ENCODE measurements at regions not wholly inside any gene's neighbourhood (a gene's known extent, or its start where the extent isn't known, plus 50 kb on each side); places are given as distances from the start of the nearest gene placed in this dataset.

DNA sequence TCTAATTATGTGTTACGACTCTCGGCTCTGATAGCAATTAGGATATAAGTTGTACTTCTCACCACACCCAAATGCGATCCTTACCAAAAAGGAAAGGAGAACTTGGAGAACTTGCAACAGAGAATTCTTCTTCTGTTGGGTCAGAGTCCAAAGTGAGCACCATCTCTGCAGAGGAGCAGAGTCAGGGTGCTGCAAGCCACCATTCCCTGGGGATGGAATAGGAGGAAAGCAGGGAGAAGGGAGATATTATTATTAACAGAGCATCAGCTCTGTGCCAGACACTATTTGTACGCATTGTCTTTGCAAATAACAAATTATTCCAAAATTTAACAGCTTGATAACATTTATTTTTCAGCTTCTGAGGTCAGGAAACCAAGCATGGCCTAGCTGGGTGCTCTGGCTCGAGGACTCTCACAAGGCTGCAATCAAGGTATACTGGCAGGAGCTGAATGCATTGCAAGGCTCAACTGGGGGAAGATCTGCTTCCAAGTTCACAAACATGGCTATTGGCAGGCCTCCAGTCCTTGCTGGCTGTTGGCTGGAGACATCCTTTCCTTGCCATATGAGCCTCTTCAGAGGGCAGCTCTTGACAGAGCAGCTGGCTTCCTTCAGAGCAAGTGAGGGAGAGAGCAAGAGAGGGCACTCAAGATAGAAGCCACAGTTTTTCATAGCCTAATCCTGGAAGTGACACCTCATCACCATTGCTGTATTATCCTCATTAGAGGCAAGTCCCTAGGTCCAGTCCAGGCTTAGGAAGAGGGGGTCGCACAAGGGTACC is 296.2 kb upstream of the CDH5 start:
- TF ChIP-seq POLR2AphosphoS5 (IDR thresholded peaks at IDR 0.05; ENCODE audit: insufficient read depth in 1 of 2, low read depth in 1 of 2) (peak in 1 of 2 donors; percentile 7), POLR2A (IDR thresholded peaks at IDR 0.05) (no peak)
- Histone ChIP-seq H3K27me3 (no peaks in the 10 kb centered on the region), H3K9me3 (no peaks in the 10 kb centered on the region), H3K4me1 (peaks cover 17% of the 10 kb centered on the region), H3K36me3 (no peaks in the 10 kb centered on the region), H3K27ac (no peak overlapping the region), H3K4me3 (no peak overlapping the region)
- intact Hi-C loops (cut with DNase I), result no loop called here
- no peak for DNase-seq (ENCODE audit: extremely low spot score in 2 of 2)

DNA sequence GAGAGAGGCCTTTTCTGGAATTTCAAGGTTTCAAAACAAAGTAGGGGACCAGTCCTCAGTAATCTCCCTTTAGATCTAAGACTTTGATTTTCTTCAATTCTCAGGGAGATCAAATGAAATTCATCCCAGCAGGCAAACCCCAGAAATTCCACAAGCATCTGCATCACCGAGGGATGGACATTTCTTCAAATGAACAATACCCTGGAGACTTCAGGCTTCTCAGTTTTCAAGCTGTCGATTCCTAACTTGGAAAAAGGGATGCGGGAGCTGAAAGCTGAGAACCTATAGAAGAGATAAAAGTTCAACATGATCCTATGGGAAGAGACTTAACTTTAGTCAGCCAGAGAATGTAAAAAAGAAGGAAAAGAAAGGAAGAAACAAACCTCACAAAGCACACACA is 296.9 kb upstream of the CDH5 start:
- no peaks in the 10 kb centered on the region for H3K9me3 ChIP-seq
- intact Hi-C loops (cut with DNase I), result no loop called here
- H3K36me3 ChIP-seq, result no peaks in the 10 kb centered on the region
- H3K4me1 ChIP-seq, result peaks cover 17% of the 10 kb centered on the region
- H3K27me3 ChIP-seq, result no peaks in the 10 kb centered on the region
- TF ChIP-seq POLR2AphosphoS5 (IDR thresholded peaks at IDR 0.05; ENCODE audit: insufficient read depth in 1 of 2, low read depth in 1 of 2) (no peak), POLR2A (IDR thresholded peaks at IDR 0.05) (no peak)
- TF ChIP-seq, protein P1, sequence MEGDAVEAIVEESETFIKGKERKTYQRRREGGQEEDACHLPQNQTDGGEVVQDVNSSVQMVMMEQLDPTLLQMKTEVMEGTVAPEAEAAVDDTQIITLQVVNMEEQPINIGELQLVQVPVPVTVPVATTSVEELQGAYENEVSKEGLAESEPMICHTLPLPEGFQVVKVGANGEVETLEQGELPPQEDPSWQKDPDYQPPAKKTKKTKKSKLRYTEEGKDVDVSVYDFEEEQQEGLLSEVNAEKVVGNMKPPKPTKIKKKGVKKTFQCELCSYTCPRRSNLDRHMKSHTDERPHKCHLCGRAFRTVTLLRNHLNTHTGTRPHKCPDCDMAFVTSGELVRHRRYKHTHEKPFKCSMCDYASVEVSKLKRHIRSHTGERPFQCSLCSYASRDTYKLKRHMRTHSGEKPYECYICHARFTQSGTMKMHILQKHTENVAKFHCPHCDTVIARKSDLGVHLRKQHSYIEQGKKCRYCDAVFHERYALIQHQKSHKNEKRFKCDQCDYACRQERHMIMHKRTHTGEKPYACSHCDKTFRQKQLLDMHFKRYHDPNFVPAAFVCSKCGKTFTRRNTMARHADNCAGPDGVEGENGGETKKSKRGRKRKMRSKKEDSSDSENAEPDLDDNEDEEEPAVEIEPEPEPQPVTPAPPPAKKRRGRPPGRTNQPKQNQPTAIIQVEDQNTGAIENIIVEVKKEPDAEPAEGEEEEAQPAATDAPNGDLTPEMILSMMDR (IDR thresholded peaks at IDR 0.05), result no peak
- no peak overlapping the region for H3K27ac ChIP-seq
- H3K4me3 ChIP-seq, result no peak overlapping the region
- DNase-seq (ENCODE audit: extremely low spot score in 2 of 2), result no peak

DNA sequence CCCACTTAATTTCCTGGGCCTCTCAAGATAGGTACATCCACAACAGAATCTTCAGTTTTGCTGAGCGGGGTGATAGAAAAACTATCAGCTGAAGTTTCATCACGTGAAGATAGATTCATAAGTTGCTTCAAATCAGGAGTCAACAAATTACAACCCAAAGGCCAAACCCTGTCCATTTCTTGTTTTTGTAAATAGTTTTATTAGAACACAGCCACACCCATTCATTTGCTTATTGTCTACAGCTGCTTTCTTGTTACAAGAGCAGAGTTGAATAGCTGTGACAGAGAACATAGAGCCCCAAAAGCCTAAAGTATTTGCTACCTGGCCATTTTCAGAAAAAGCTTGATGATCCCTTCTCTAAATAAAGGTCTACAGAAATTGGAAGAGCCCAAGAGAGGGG is 300.1 kb upstream of the CDH5 start:
- H3K27me3 ChIP-seq, result no peaks in the 10 kb centered on the region
- peaks cover 26% of the 10 kb centered on the region for H3K4me1 ChIP-seq
- H3K4me3 ChIP-seq, result no peak overlapping the region
- DNase-seq (ENCODE audit: extremely low spot score in 2 of 2), result no peak
- H3K9me3 ChIP-seq, result no peaks in the 10 kb centered on the region
- intact Hi-C loops (cut with DNase I), result no loop called here
- TF ChIP-seq POLR2A (IDR thresholded peaks at IDR 0.05), result no peak
- TF ChIP-seq POLR2AphosphoS5 (IDR thresholded peaks at IDR 0.05; ENCODE audit: insufficient read depth in 1 of 2, low read depth in 1 of 2), result no peak
- TF ChIP-seq, protein P1 (IDR thresholded peaks at IDR 0.05), result no peak
- H3K27ac ChIP-seq, result no peak overlapping the region
- no peaks in the 10 kb centered on the region for H3K36me3 ChIP-seq

DNA sequence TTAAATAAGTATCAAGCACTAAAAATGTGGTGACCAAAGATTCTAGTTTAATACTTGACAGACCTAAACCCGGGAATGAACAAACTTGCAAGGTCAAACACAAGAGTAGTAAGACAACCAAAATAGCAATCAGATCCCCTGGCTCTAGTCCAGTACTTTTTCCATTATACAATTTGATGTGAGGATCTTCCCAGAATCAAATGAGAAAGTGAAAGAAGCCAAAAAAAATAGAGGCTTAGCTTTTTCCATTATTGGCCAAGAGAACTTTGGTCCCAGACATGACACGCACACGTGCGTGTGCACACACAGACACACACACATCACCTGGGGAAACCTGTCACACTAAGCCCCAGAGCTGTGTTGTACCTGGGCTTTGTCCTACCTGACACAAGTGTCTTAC is 300.6 kb upstream of the CDH5 start:
- no peaks in the 10 kb centered on the region for H3K9me3 ChIP-seq
- no peak for TF ChIP-seq POLR2AphosphoS5 (IDR thresholded peaks at IDR 0.05; ENCODE audit: insufficient read depth in 1 of 2, low read depth in 1 of 2)
- TF ChIP-seq, protein P1 (IDR thresholded peaks at IDR 0.05), result no peak
- no peak for TF ChIP-seq POLR2A (IDR thresholded peaks at IDR 0.05)
- H3K36me3 ChIP-seq, result no peaks in the 10 kb centered on the region
- peak in 1 of 2 donors; percentile 56 for DNase-seq (ENCODE audit: extremely low spot score in 2 of 2)
- intact Hi-C loops (cut with DNase I), result no loop called here
- peaks cover 24% of the 10 kb centered on the region for H3K4me1 ChIP-seq
- no peak overlapping the region for H3K4me3 ChIP-seq
- H3K27me3 ChIP-seq, result no peaks in the 10 kb centered on the region
- peak overlapping the region; percentile 18 for H3K27ac ChIP-seq

DNA sequence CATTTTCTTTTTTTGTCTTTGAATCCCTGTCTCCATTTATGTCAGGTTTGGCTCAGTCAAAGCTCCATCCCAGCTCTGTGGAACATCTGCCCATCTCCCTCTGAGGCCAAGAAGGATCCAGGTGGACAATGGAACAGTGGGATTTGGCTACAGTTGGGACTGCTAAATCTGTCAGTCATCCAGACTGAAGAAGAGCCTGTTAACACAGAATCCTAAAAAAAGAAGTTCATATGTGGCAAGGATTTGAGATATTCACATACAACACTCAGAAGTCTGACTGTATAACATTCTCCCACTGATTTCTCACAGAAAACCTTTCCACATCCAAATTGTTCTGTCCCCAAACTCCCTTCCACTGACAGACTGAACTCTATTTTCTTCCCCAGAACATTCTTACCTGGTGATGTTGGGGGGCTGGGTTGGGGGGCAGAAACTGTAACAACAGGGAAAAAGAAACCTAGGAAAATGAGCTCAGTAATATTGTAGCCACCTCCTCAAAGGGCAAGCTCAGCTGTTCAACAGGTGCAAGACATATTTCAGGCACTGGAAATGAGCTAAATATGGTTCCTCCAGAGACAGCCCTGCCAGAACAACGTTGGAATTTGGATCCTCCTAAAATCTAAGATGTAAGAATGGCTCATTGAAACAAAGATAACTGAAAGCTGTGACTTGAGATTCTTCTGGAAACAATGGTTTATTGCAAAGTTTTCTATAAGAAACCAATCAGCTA is 301.5 kb upstream of the CDH5 start:
- intact Hi-C loops (cut with DNase I), result no loop called here
- Histone ChIP-seq H3K4me3 (no peak overlapping the region), H3K27me3 (no peaks in the 10 kb centered on the region), H3K9me3 (no peaks in the 10 kb centered on the region), H3K36me3 (no peaks in the 10 kb centered on the region), H3K4me1 (peaks cover 23% of the 10 kb centered on the region), H3K27ac (no peak overlapping the region)
- DNase-seq (ENCODE audit: extremely low spot score in 2 of 2), result no peak
- TF ChIP-seq POLR2A (IDR thresholded peaks at IDR 0.05) (no peak), POLR2AphosphoS5 (IDR thresholded peaks at IDR 0.05; ENCODE audit: insufficient read depth in 1 of 2, low read depth in 1 of 2) (no peak)
- TF ChIP-seq, protein P1 (IDR thresholded peaks at IDR 0.05), result no peak
